ENCODE measurements at regions not wholly inside any gene's neighbourhood (a gene's known extent, or its start where the extent isn't known, plus 50 kb on each side); places are given as distances from the start of the nearest gene placed in this dataset.
"Not testable (repeated sequence)": the region's sequence is repeated elsewhere in the genome, so short reads cannot be mapped to it uniquely, and the experiment has no call there.

GRCh38 chr3:104359546-104359945 is 1007.2 kb upstream of the ALCAM start:
- Histone ChIP-seq H3K27ac (no peak overlapping the region), H3K4me1 (ENCODE audit: control insufficient read depth in 1 of 2, low read depth in 2 of 2) (peaks cover 3 to 10% of the 10 kb centered on the region in 2 donors), H3K27me3 (replicated peaks; ENCODE audit: insufficient read depth) (no peaks in the 10 kb centered on the region), H3K9me3 (no peaks in the 10 kb centered on the region), H3K36me3 (no peaks in the 10 kb centered on the region), H3K4me3 (no peak overlapping the region)
- ATAC-seq (ENCODE audit: insufficient number of reproducible peaks, low FRiP score, low read depth), result peak; percentile 84
- DNase-seq (ENCODE audit: low spot score), result no peak
- no peak for TF ChIP-seq CTCF (IDR thresholded peaks at IDR 0.05)

DNA sequence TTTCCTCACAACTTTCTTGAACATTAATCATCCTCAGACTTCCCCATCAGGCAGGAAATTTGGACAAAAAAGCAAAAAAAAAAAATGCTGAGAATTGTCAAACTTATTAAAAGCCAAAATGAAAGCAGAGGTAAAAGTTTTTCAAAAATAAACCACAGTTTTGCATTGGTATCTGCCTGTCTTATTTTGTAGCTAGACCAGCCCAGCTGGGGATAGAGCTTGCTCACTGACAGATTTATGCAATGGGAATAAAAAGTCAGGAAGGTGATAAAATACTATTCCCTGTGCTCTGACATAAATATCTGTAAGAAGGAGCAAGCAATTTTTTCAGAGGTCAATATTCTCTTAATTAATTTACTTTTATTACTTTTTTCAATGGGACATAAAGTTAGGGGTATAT is 1006.7 kb upstream of the ALCAM start:
- ATAC-seq (ENCODE audit: insufficient number of reproducible peaks, low FRiP score, low read depth), result no peak
- TF ChIP-seq CTCF (IDR thresholded peaks at IDR 0.05), result no peak
- peaks cover 3 to 10% of the 10 kb centered on the region in 2 donors for H3K4me1 ChIP-seq (ENCODE audit: control insufficient read depth in 1 of 2, low read depth in 2 of 2)
- H3K4me3 ChIP-seq, result no peak overlapping the region
- no peaks in the 10 kb centered on the region for H3K27me3 ChIP-seq (replicated peaks; ENCODE audit: insufficient read depth)
- no peaks in the 10 kb centered on the region for H3K36me3 ChIP-seq
- no peak overlapping the region for H3K27ac ChIP-seq
- no peak for DNase-seq (ENCODE audit: low spot score)
- no peaks in the 10 kb centered on the region for H3K9me3 ChIP-seq

GRCh38 chr3:104361748-104362147 is 1005.0 kb upstream of the ALCAM start:
- not testable (repeated sequence) for H3K27ac ChIP-seq; DNase-seq (ENCODE audit: low spot score); ATAC-seq (ENCODE audit: insufficient number of reproducible peaks, low FRiP score, low read depth); H3K4me1 ChIP-seq (ENCODE audit: control insufficient read depth in 1 of 2, low read depth in 2 of 2); H3K36me3 ChIP-seq; H3K4me3 ChIP-seq; H3K9me3 ChIP-seq; H3K27me3 ChIP-seq (replicated peaks; ENCODE audit: insufficient read depth)

DNA sequence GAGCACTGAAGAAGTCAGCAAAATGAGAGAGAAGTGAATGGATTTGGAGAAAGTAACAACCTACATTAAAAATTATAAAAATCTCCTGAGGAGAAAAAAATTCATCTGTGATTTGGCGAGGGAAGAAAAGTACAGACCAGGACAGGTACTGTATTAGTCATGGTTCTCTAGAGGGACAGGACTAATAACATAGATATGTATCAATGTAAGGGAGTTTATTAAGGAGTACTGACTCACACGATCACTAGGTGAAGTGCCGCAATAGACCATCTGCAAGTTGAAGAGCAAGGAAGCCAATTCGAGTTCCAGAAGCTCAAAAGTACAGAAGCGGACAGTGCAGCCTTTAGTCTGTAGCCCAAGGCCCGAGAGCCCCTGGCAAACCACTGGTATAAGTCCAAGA is 1004.4 kb upstream of the ALCAM start:
- DNase-seq (ENCODE audit: low spot score) (no peak), ATAC-seq (ENCODE audit: insufficient number of reproducible peaks, low FRiP score, low read depth) (no peak)
- no peak for TF ChIP-seq CTCF (IDR thresholded peaks at IDR 0.05)
- H3K27ac ChIP-seq, result no peak overlapping the region
- no peaks in the 10 kb centered on the region for H3K36me3 ChIP-seq
- H3K9me3 ChIP-seq, result no peaks in the 10 kb centered on the region
- H3K4me1 ChIP-seq (ENCODE audit: control insufficient read depth in 1 of 2, low read depth in 2 of 2), result peaks cover 3 to 10% of the 10 kb centered on the region in 2 donors
- no peak overlapping the region for H3K4me3 ChIP-seq
- H3K27me3 ChIP-seq (replicated peaks; ENCODE audit: insufficient read depth), result no peaks in the 10 kb centered on the region

DNA sequence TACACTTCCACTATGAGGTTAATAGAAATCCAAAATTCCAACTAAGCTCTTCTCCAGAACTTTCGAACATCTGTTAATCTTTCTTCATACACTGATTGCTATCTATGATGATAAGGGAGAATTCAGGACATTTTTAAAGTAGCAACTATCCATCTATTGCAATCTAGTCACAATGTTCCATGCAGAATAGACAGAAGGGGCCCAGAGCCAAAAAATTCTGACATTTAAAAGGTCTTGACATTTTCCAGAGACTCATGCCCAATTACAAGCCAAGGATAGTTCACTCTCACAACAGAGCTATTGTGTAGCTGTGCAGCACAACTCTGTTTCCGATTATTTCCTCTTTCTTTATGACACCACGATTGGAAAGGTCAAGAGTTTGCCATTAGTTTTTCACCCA is 999.7 kb upstream of the ALCAM start:
- Histone ChIP-seq H3K4me1 (ENCODE audit: control insufficient read depth in 1 of 2, low read depth in 2 of 2) (no peaks in the 10 kb centered on the region), H3K36me3 (no peaks in the 10 kb centered on the region), H3K27ac (no peak overlapping the region), H3K9me3 (no peaks in the 10 kb centered on the region), H3K4me3 (no peak overlapping the region), H3K27me3 (replicated peaks; ENCODE audit: insufficient read depth) (no peaks in the 10 kb centered on the region)
- TF ChIP-seq CTCF (IDR thresholded peaks at IDR 0.05), result no peak
- ATAC-seq (ENCODE audit: insufficient number of reproducible peaks, low FRiP score, low read depth) (no peak), DNase-seq (ENCODE audit: low spot score) (no peak)

DNA sequence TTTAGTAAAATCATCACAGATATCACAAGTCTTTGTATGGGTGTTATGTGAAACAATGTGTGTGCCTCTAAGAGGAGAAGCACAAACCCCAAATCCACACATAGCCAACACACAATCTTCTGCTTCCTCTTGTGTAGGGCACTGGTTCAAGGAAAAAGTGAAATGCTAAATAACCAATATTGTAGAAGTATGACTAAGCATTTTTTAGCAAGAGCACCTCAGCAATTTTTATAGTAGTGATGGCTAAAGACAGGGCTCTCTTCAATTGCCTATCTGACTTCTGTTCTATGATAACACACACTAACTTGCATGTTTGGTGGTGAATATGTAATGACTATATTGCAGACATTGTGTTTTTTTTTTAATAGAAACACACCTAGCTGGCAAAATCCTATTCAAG is 997.9 kb upstream of the ALCAM start:
- no peak overlapping the region for H3K27ac ChIP-seq
- H3K4me3 ChIP-seq, result no peak overlapping the region
- DNase-seq (ENCODE audit: low spot score), result no peak
- no peaks in the 10 kb centered on the region for H3K27me3 ChIP-seq (replicated peaks; ENCODE audit: insufficient read depth)
- no peaks in the 10 kb centered on the region for H3K4me1 ChIP-seq (ENCODE audit: control insufficient read depth in 1 of 2, low read depth in 2 of 2)
- TF ChIP-seq CTCF (IDR thresholded peaks at IDR 0.05), result no peak
- ATAC-seq (ENCODE audit: insufficient number of reproducible peaks, low FRiP score, low read depth), result no peak
- H3K36me3 ChIP-seq, result no peaks in the 10 kb centered on the region
- H3K9me3 ChIP-seq, result no peaks in the 10 kb centered on the region

Data from thoracic aorta (tissue), 2 donors.